Transverse colon (tissue), 4 donors: ENCODE measurements at regions not wholly inside any gene's neighbourhood (a gene's known extent, or its start where the extent isn't known, plus 50 kb on each side); places are given as distances from the start of the nearest gene placed in this dataset.

Experiments used
- DNase-seq: peaks from one replicate; pipeline ENCODE4 v3.0.0-alpha.2; 2019
- H3K27ac ChIP-seq, 4 donors: fragments of 200-600 bp; sonication (generic); 2 replicates each; pipeline ENCODE4 v1.5.1; 2016 to 2018; ENCODE audit warnings: inconsistent platforms in 4 of 4
- H3K27me3 ChIP-seq: fragments of 200-600 bp; sonication (generic); 2 replicates; pipeline ENCODE4 v1.5.1; 2017; ENCODE audit warnings: inconsistent platforms
- H3K36me3 ChIP-seq, 4 donors: fragments of 200-600 bp; sonication (generic); 2 replicates each; pipeline ENCODE4 v1.5.1; 2017 to 2019; ENCODE audit warnings: inconsistent platforms in 4 of 4
- H3K4me1 ChIP-seq, 4 donors: fragments of 200-600 bp; sonication (generic); 2 replicates each; pipeline ENCODE4 v1.5.1; 2017 to 2020; ENCODE audit warnings: inconsistent platforms in 4 of 4
- H3K4me3 ChIP-seq, 4 donors: fragments of 200-600 bp; sonication (generic); 1 replicate in 1 of 4; 2 replicates in 3 of 4; pipeline versions ENCODE4 v1.5.1 to v1.6.1; 2017 to 2019; ENCODE audit warnings: inconsistent platforms in 4 of 4
- H3K9me3 ChIP-seq, 2 donors: fragments of 200-600 bp; sonication (generic); 2 replicates each; pipeline ENCODE4 v1.5.1; 2017 to 2019; ENCODE audit warnings: inconsistent platforms in 2 of 2
- EP300 ChIP-seq: sonication (generic); formaldehyde crosslinking; IDR thresholded peaks from one replicate; pipeline ENCODE4 v1.6.1; 2017; ENCODE audit warnings: antibody characterized with exemption, low read depth
- POLR2A ChIP-seq: fragments of 450-650 bp; IDR thresholded peaks from one replicate; pipeline ENCODE4 v1.6.1; 2016; ENCODE audit warnings: antibody characterized with exemption, mild to moderate bottlenecking, moderate library complexity
- POLR2AphosphoS5 ChIP-seq, 3 donors: sonication (generic); formaldehyde crosslinking; IDR thresholded peaks; one replicate each; pipeline ENCODE4 v1.6.1; 2016; ENCODE audit warnings: antibody characterized with exemption in 3 of 3
- WGBS, 2 donors: methylation state at CpG; one replicate each; pipeline ENCODE4 v1.1.5; 2018; ENCODE audit warnings: low coverage in 1 of 2; 5-methylcytosine and 5-hydroxymethylcytosine counted together
- in situ Hi-C, 4 donors: fragments of 200-750 bp; cut with MboI; loops; one replicate each; pipeline versions ENCODE4 v1.15.0 to v1.15.1; 2017; ENCODE audit warnings: low sequenced_read_pairs in 3 of 4, low pct_ligation_motif_present in 1 of 4, low pct_unique_long_range_greater_than_20kb in 1 of 4
- intact Hi-C: fragments of 100-400 bp; cut with DNase I; formaldehyde crosslinking; loops from one replicate; pipeline ENCODE4 v1.15.1; 2023; ENCODE audit warnings: low total_unique reads
- TF ChIP-seq, protein P1 (sequence below), 5 experiments: fragments of 200-600 bp in 3 of 5; fragments of 450-650 bp in 2 of 5; sonication (generic) in 3 of 5; IDR thresholded peaks; 1 replicate in 2 of 5; 2 replicates in 3 of 5; pipeline ENCODE4 v1.5.1; 2016 to 2017; ENCODE audit warnings: antibody characterized with exemption in 5 of 5, inconsistent platforms in 3 of 5, mild to moderate bottlenecking in 2 of 5, moderate library complexity in 1 of 5

DNA sequence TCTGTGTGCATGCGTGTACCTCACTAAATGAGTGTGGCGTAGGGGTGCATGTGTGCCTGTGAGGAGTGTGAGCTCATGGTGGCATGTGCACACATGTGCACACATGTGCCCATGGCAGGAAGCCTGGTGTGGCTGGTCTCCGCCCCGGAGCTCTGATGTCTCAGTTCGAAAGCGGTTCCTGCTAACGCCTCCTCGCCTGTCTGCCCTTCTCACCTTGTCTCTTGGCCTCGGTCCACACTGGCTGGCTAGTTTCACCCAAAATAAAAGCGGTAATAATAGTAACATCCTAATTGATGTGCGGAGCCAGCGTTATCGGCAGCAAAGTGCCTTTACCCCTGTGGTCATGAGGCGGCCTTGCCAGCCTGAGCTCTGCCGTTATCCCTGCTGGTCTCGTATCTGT is 1190.4 kb downstream of the BRD1 start:
- in situ Hi-C loops (no loop called here), intact Hi-C loops (no loop called here)
- H3K27me3 ChIP-seq: no peaks in the 10 kb centered on the region
- H3K4me3 ChIP-seq: no peak overlapping the region
- WGBS, 2 donors: 92% methylated on average over 16 of the region's 16 CpGs; no CpG with 5 or more reads in 1 of the 2 donors
- no peak for DNase-seq
- peaks cover 0 to 6% (median 0%) of the 10 kb centered on the region in 4 donors for H3K4me1 ChIP-seq
- no peak overlapping the region for H3K27ac ChIP-seq
- no peaks in the 10 kb centered on the region for H3K36me3 ChIP-seq
- H3K9me3 ChIP-seq: no peaks in the 10 kb centered on the region
- TF ChIP-seq POLR2A (no peak), EP300 (no peak), POLR2AphosphoS5 (IDR thresholded peaks at IDR 0.05) (no peak)
- TF ChIP-seq, protein P1, sequence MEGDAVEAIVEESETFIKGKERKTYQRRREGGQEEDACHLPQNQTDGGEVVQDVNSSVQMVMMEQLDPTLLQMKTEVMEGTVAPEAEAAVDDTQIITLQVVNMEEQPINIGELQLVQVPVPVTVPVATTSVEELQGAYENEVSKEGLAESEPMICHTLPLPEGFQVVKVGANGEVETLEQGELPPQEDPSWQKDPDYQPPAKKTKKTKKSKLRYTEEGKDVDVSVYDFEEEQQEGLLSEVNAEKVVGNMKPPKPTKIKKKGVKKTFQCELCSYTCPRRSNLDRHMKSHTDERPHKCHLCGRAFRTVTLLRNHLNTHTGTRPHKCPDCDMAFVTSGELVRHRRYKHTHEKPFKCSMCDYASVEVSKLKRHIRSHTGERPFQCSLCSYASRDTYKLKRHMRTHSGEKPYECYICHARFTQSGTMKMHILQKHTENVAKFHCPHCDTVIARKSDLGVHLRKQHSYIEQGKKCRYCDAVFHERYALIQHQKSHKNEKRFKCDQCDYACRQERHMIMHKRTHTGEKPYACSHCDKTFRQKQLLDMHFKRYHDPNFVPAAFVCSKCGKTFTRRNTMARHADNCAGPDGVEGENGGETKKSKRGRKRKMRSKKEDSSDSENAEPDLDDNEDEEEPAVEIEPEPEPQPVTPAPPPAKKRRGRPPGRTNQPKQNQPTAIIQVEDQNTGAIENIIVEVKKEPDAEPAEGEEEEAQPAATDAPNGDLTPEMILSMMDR (IDR thresholded peaks at IDR 0.05): no peak

DNA sequence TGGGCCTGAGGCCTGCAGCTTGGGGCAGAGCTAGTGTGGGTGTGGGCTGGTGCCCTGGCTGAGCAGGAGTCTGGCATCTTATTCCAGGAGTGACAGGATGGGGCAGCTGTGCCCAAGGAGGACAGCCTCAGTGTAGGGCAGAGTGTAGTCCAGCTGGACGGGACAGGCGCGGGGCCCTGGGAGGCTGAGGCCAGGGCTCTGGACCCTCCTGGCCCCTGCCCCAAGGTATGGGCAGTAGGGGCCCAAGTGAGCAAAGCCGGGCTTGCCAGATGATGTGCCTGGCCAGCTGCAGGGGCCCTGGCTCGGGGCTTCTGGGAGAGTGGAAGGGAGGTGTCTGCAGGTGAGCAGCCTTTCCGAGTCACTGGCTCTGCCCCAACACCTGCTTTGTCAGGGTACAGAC is 1190.9 kb downstream of the BRD1 start:
- Histone ChIP-seq H3K9me3 (no peaks in the 10 kb centered on the region), H3K4me1 (peaks cover 0 to 6% (median 0%) of the 10 kb centered on the region in 4 donors), H3K36me3 (no peaks in the 10 kb centered on the region), H3K27ac (no peak overlapping the region), H3K4me3 (no peak overlapping the region), H3K27me3 (no peaks in the 10 kb centered on the region)
- intact Hi-C loops (no loop called here), in situ Hi-C loops (no loop called here)
- WGBS, 2 donors: 88% methylated on average over 6 of the region's 6 CpGs; no CpG with 5 or more reads in 1 of the 2 donors
- DNase-seq: no peak
- no peak for TF ChIP-seq POLR2AphosphoS5 (IDR thresholded peaks at IDR 0.05)
- no peak for TF ChIP-seq EP300
- TF ChIP-seq, protein P1 (IDR thresholded peaks at IDR 0.05): no peak
- no peak for TF ChIP-seq POLR2A

DNA sequence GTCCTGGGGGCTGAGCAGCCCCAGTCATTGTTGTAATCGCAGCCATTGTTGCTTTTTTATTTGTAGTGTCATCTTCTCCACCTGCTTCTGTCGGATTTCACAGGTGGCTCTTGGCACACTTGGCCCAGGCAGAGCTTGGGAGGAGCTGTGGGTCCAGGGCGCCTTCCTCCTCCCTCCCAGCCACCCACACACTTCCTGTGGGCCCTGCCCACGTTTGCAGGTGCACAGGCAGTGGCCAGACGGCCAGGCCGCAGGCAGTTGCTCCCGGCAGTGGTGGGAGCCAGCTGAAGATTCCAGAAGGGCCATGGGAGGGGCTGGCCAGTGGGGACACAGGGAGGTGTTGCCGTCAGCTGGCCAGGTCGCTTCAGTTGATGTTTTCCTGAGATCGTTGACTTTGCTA is 1191.9 kb downstream of the BRD1 start:
- TF ChIP-seq, protein P1 (IDR thresholded peaks at IDR 0.05): no peak
- TF ChIP-seq POLR2AphosphoS5 (IDR thresholded peaks at IDR 0.05): no peak
- TF ChIP-seq POLR2A: no peak
- no peak for TF ChIP-seq EP300
- 33 to 40% methylated on average over 1 to 9 of the region's 10 CpGs for WGBS, 2 donors
- peak; percentile 24 for DNase-seq
- intact Hi-C loops: no loop called here
- Histone ChIP-seq H3K27ac (no peak overlapping the region), H3K4me1 (peaks cover 0 to 6% (median 0%) of the 10 kb centered on the region in 4 donors), H3K27me3 (no peaks in the 10 kb centered on the region), H3K9me3 (no peaks in the 10 kb centered on the region), H3K4me3 (no peak overlapping the region), H3K36me3 (no peaks in the 10 kb centered on the region)
- in situ Hi-C loops: no loop called here

DNA sequence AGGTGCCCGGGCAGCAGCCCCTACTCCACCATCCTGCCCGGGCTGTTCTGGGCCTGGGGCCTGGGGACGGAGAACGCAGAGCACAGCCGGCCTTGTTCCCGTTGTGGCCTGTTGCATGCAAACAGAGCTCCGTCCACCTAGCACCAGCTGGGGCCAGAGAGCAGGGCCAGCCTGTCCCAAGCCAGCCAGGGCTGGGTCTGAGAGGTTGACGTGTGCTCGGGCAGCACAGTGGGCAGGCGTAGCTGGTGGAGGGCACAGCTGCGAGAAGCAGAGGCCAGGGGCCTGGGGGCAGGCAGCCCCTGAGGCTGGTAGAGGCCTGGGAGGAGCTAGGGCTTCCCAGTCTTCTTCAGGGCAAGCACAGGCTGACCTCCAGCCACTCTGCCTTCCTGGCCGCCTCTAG is 1192.6 kb downstream of the BRD1 start:
- Histone ChIP-seq H3K4me3 (no peak overlapping the region), H3K36me3 (no peaks in the 10 kb centered on the region), H3K9me3 (no peaks in the 10 kb centered on the region), H3K27ac (no peak overlapping the region), H3K4me1 (peaks cover 0 to 6% (median 0%) of the 10 kb centered on the region in 4 donors), H3K27me3 (no peaks in the 10 kb centered on the region)
- no peak for TF ChIP-seq POLR2A
- TF ChIP-seq, protein P1 (IDR thresholded peaks at IDR 0.05): no peak
- intact Hi-C loops (no loop called here), in situ Hi-C loops (no loop called here)
- DNase-seq: no peak
- 88% methylated on average over 11 of the region's 12 CpGs; no CpG with 5 or more reads in 1 of the 2 donors for WGBS, 2 donors
